ENCODE measurements at regions not wholly inside any gene's neighbourhood (a gene's known extent, or its start where the extent isn't known, plus 50 kb on each side); places are given as distances from the start of the nearest gene placed in this dataset.

- H3K27me3 Mint-ChIP-seq (ENCODE audit: low read depth in 2 of 2), result peaks cover 0 to 3% of the 10 kb centered on the region in 2 donors
- Histone ChIP-seq H3K9me3 (ENCODE audit: control insufficient read depth, insufficient read depth, low read length) (no peaks in the 10 kb centered on the region), H3K4me3 (ENCODE audit: low read length) (no peak overlapping the region), H3K36me3 (ENCODE audit: control insufficient read depth, insufficient read depth, low read length) (no peaks in the 10 kb centered on the region), H3K27ac (ENCODE audit: low read length) (no peak overlapping the region), H3K27me3 (ENCODE audit: control insufficient read depth, insufficient read depth, low read length) (no peaks in the 10 kb centered on the region), H3K4me1 (ENCODE audit: control insufficient read depth, insufficient read depth, low read length) (no peaks in the 10 kb centered on the region)
- no peaks in the 10 kb centered on the region for H3K9me3 Mint-ChIP-seq
- ATAC-seq, result no peak
- intact Hi-C loops (cut with micrococcal nuclease), result no loop called here
- no peak overlapping the region for H3K27ac Mint-ChIP-seq
- H3K4me3 Mint-ChIP-seq, result no peak overlapping the region
- no peaks in the 10 kb centered on the region for H3K4me1 Mint-ChIP-seq
- WGBS (ENCODE audit: insufficient coverage), result 89% methylated on average over 5 of the region's 6 CpGs
- DNase-seq, result no peak
- TF ChIP-seq CTCF (IDR thresholded peaks at IDR 0.05), result no peak
- no peaks in the 10 kb centered on the region for H3K36me3 Mint-ChIP-seq
Observed at GRCh38 chr21:39085843-39086405, 97.3 kb downstream of the PSMG1 start.

GRCh38 chr21:39084979-39085729 is 98.1 kb downstream of the PSMG1 start:
- 64% methylated on average over 5 of the region's 5 CpGs for WGBS (ENCODE audit: insufficient coverage)
- no peak for ATAC-seq

GRCh38 chr21:39084073-39084472 is 99.2 kb downstream of the PSMG1 start:
- no peak for TF ChIP-seq CTCF (IDR thresholded peaks at IDR 0.05)
- H3K27ac Mint-ChIP-seq, result no peak overlapping the region
- no peaks in the 10 kb centered on the region for H3K9me3 ChIP-seq (ENCODE audit: control insufficient read depth, insufficient read depth, low read length)
- peaks cover 0 to 3% of the 10 kb centered on the region in 2 donors for H3K27me3 Mint-ChIP-seq (ENCODE audit: low read depth in 2 of 2)
- H3K4me1 ChIP-seq (ENCODE audit: control insufficient read depth, insufficient read depth, low read length), result no peaks in the 10 kb centered on the region
- H3K36me3 Mint-ChIP-seq, result no peaks in the 10 kb centered on the region
- no peaks in the 10 kb centered on the region for H3K9me3 Mint-ChIP-seq
- no peaks in the 10 kb centered on the region for H3K4me1 Mint-ChIP-seq
- intact Hi-C loops (cut with micrococcal nuclease), result no loop called here
- ATAC-seq (no peak), DNase-seq (no peak)
- WGBS (ENCODE audit: insufficient coverage), result 87% methylated on average over 3 of the region's 4 CpGs
- H3K27ac ChIP-seq (ENCODE audit: low read length), result no peak overlapping the region
- H3K27me3 ChIP-seq (ENCODE audit: control insufficient read depth, insufficient read depth, low read length), result no peaks in the 10 kb centered on the region
- no peak overlapping the region for H3K4me3 Mint-ChIP-seq
- no peak overlapping the region for H3K4me3 ChIP-seq (ENCODE audit: low read length)
- no peaks in the 10 kb centered on the region for H3K36me3 ChIP-seq (ENCODE audit: control insufficient read depth, insufficient read depth, low read length)

More at GRCh38 chr21:39084979-39085729, 98.1 kb downstream of the PSMG1 start:
- H3K27ac ChIP-seq (ENCODE audit: low read length), result no peak overlapping the region
- no peaks in the 10 kb centered on the region for H3K9me3 ChIP-seq (ENCODE audit: control insufficient read depth, insufficient read depth, low read length)
- H3K9me3 Mint-ChIP-seq, result no peaks in the 10 kb centered on the region
- no peak for TF ChIP-seq CTCF (IDR thresholded peaks at IDR 0.05)
- H3K27me3 Mint-ChIP-seq (ENCODE audit: low read depth in 2 of 2), result peaks cover 0 to 3% of the 10 kb centered on the region in 2 donors
- no peaks in the 10 kb centered on the region for H3K36me3 ChIP-seq (ENCODE audit: control insufficient read depth, insufficient read depth, low read length)
- H3K27ac Mint-ChIP-seq, result no peak overlapping the region
- no peaks in the 10 kb centered on the region for H3K4me1 ChIP-seq (ENCODE audit: control insufficient read depth, insufficient read depth, low read length)
- DNase-seq, result no peak
- H3K36me3 Mint-ChIP-seq, result no peaks in the 10 kb centered on the region
- intact Hi-C loops (cut with micrococcal nuclease), result no loop called here
- H3K4me3 ChIP-seq (ENCODE audit: low read length), result no peak overlapping the region
- no peak overlapping the region for H3K4me3 Mint-ChIP-seq
- no peaks in the 10 kb centered on the region for H3K4me1 Mint-ChIP-seq
- no peaks in the 10 kb centered on the region for H3K27me3 ChIP-seq (ENCODE audit: control insufficient read depth, insufficient read depth, low read length)
